Vagina (tissue), 2 donors: ENCODE measurements at regions not wholly inside any gene's neighbourhood (a gene's known extent, or its start where the extent isn't known, plus 50 kb on each side); places are given as distances from the start of the nearest gene placed in this dataset.

Experiments
- DNase-seq, 2 donors: peaks; one replicate each; pipeline ENCODE4 v3.0.0-alpha.2; 2017; ENCODE audit errors: extremely low spot score in 2 of 2
- H3K27ac ChIP-seq: fragments of 200-600 bp; sonication (generic); one replicate; pipeline ENCODE4 v1.5.1; 2019
- H3K27me3 ChIP-seq: fragments of 200-600 bp; sonication (generic); one replicate; pipeline ENCODE4 v1.5.1; 2019
- H3K36me3 ChIP-seq, 2 donors: fragments of 200-600 bp; sonication (generic); one replicate each; pipeline ENCODE4 v1.5.1; 2017 to 2019
- H3K4me1 ChIP-seq: fragments of 200-600 bp; sonication (generic); one replicate; pipeline ENCODE4 v1.5.1; 2019
- H3K4me3 ChIP-seq, 2 donors: fragments of 200-600 bp; sonication (generic); 1 replicate in 1 of 2; 2 replicates in 1 of 2; pipeline ENCODE4 v1.5.1; 2016 to 2019
- H3K9me3 ChIP-seq: fragments of 200-600 bp; sonication (generic); one replicate; pipeline ENCODE4 v1.5.1; 2019
- POLR2A ChIP-seq, 2 donors: fragments of 450-650 bp; IDR thresholded peaks; one replicate each; pipeline ENCODE4 v1.6.1; 2017; ENCODE audit warnings: antibody characterized with exemption in 2 of 2, mild to moderate bottlenecking in 2 of 2, moderate library complexity in 2 of 2
- POLR2AphosphoS5 ChIP-seq, 2 donors: sonication (generic); formaldehyde crosslinking; IDR thresholded peaks; one replicate each; pipeline ENCODE4 v1.9.0; 2017; ENCODE audit warnings: antibody characterized with exemption in 2 of 2, mild to moderate bottlenecking in 2 of 2, low read depth in 1 of 2; ENCODE audit not compliant: insufficient read depth in 1 of 2
- intact Hi-C: fragments of 100-400 bp; cut with DNase I; formaldehyde crosslinking; loops from one replicate; pipeline ENCODE4 v1.15.1; 2023
- TF ChIP-seq, protein P1 (sequence below), 3 experiments: fragments of 450-650 bp in 2 of 3; fragments of 200-600 bp in 1 of 3; sonication (generic) in 1 of 3; IDR thresholded peaks; one replicate each; pipeline ENCODE4 v1.5.1; 2017 to 2019; ENCODE audit warnings: antibody characterized with exemption in 3 of 3, mild to moderate bottlenecking in 2 of 3, moderate library complexity in 2 of 3

DNA sequence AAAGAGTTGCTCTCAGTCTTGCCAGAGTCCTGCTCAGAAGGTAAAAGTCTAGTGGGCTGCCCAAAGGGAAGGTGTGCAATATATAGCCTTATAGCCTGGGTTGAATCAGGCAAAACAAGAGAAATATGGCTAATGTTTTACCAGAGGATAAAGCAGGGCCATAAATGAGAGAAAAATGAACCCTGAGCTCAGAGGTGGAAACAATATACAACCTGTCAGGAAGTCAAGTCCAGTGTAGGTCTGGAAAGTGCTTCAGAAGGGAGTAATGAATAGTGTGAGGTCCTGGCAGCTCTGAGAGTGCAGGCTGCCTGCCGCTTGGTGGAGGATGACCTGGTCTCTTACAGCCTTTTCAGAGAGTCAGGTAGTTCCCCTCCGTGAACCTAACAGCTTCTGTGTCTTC, 177.8 kb upstream of the TNC start:
- TF ChIP-seq POLR2A (IDR thresholded peaks at IDR 0.05) (no peak), POLR2AphosphoS5 (IDR thresholded peaks at IDR 0.05; ENCODE audit: insufficient read depth in 1 of 2, low read depth in 1 of 2) (no peak)
- TF ChIP-seq, protein P1, sequence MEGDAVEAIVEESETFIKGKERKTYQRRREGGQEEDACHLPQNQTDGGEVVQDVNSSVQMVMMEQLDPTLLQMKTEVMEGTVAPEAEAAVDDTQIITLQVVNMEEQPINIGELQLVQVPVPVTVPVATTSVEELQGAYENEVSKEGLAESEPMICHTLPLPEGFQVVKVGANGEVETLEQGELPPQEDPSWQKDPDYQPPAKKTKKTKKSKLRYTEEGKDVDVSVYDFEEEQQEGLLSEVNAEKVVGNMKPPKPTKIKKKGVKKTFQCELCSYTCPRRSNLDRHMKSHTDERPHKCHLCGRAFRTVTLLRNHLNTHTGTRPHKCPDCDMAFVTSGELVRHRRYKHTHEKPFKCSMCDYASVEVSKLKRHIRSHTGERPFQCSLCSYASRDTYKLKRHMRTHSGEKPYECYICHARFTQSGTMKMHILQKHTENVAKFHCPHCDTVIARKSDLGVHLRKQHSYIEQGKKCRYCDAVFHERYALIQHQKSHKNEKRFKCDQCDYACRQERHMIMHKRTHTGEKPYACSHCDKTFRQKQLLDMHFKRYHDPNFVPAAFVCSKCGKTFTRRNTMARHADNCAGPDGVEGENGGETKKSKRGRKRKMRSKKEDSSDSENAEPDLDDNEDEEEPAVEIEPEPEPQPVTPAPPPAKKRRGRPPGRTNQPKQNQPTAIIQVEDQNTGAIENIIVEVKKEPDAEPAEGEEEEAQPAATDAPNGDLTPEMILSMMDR (IDR thresholded peaks at IDR 0.05): no peak

DNA sequence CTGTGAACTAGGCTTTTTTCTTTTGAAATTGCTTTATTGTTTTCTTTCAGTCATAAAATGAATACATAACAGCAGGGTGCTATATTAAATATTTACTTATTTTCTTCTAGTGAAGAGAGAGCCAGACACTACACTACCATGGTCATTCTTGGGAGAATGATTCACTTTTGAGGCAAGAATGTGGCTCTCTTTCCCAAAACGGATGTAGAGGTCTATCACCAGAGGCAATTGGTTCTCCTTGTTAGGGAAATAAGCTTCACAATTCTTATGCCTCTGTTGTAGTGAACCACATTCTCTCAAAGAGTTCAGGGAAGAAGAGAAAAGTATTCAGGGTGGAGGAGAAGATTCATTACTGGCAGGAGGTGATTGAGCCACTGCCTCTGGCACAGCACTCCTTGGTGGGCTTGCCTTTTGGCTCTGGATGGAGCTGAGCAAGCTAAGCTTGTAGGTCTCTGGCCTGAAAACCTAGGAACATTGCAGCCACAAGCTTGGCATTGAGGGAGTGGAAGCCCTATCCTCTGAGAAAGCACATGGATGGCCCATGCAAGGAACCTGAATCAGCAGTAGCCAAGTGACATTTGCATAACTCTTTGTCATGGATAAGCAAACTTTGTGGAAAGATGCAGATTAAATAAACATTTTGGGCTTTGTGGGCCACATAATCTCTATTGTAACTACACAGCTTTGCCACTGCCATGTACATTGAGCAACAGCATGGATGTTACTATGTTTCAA, 179.0 kb upstream of the TNC start:
- Histone ChIP-seq H3K9me3 (no peaks in the 10 kb centered on the region), H3K27me3 (no peaks in the 10 kb centered on the region), H3K4me1 (peaks cover 7% of the 10 kb centered on the region), H3K36me3 (no peaks in the 10 kb centered on the region), H3K4me3 (no peak overlapping the region), H3K27ac (no peak overlapping the region)
- no peak for TF ChIP-seq POLR2AphosphoS5 (IDR thresholded peaks at IDR 0.05; ENCODE audit: insufficient read depth in 1 of 2, low read depth in 1 of 2)
- TF ChIP-seq, protein P1 (IDR thresholded peaks at IDR 0.05): no peak
- intact Hi-C loops: no loop called here
- no peak for DNase-seq

More for the DNA sequence above, 177.8 kb upstream of the TNC start:
- DNase-seq: no peak
- intact Hi-C loops: no loop called here
- peaks cover 11% of the 10 kb centered on the region for H3K4me1 ChIP-seq
- no peaks in the 10 kb centered on the region for H3K36me3 ChIP-seq
- H3K27me3 ChIP-seq: no peaks in the 10 kb centered on the region
- H3K27ac ChIP-seq: no peak overlapping the region
- H3K9me3 ChIP-seq: no peaks in the 10 kb centered on the region
- H3K4me3 ChIP-seq: no peak overlapping the region

- no peak overlapping the region for H3K4me3 ChIP-seq
- H3K27me3 ChIP-seq: no peaks in the 10 kb centered on the region
- intact Hi-C loops: no loop called here
- no peak overlapping the region for H3K27ac ChIP-seq
- no peaks in the 10 kb centered on the region for H3K9me3 ChIP-seq
- TF ChIP-seq POLR2A (IDR thresholded peaks at IDR 0.05) (no peak), POLR2AphosphoS5 (IDR thresholded peaks at IDR 0.05; ENCODE audit: insufficient read depth in 1 of 2, low read depth in 1 of 2) (no peak)
- TF ChIP-seq, protein P1 (IDR thresholded peaks at IDR 0.05): no peak
- no peak for DNase-seq
- H3K4me1 ChIP-seq: no peaks in the 10 kb centered on the region
- H3K36me3 ChIP-seq: no peaks in the 10 kb centered on the region
Measured at GRCh38 chr9:115300116-115300515, 182.2 kb upstream of the TNC start.

DNA sequence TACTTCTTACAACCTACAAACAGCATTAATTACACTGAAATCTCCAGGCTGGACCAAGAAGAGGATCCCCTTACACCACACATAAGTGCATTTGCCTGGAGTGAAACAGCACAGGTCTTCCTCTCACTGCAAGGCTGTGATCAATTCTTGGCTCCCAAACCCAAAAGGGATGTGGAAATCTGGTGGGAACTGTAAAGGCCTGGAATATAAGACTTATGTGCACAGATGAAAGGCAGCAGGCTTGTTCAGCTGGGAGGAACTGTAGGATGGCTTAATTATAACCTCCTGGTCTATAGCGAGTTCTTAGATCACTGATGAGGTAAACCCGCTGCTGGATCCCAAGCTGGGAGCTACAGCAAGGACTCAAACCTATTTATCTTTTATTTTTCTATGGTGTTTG, 182.9 kb upstream of the TNC start:
- Histone ChIP-seq H3K36me3 (no peaks in the 10 kb centered on the region), H3K4me1 (no peaks in the 10 kb centered on the region), H3K4me3 (no peak overlapping the region), H3K27me3 (no peaks in the 10 kb centered on the region), H3K9me3 (no peaks in the 10 kb centered on the region), H3K27ac (no peak overlapping the region)
- intact Hi-C loops: no loop called here
- DNase-seq: no peak
- no peak for TF ChIP-seq POLR2AphosphoS5 (IDR thresholded peaks at IDR 0.05; ENCODE audit: insufficient read depth in 1 of 2, low read depth in 1 of 2)
- TF ChIP-seq, protein P1 (IDR thresholded peaks at IDR 0.05): no peak
- TF ChIP-seq POLR2A (IDR thresholded peaks at IDR 0.05): no peak

GRCh38 chr9:115301581-115301980, 183.6 kb upstream of the TNC start:
- Histone ChIP-seq H3K36me3 (no peaks in the 10 kb centered on the region), H3K4me1 (no peaks in the 10 kb centered on the region), H3K9me3 (no peaks in the 10 kb centered on the region), H3K27me3 (no peaks in the 10 kb centered on the region), H3K4me3 (no peak overlapping the region), H3K27ac (no peak overlapping the region)
- intact Hi-C loops: no loop called here
- TF ChIP-seq POLR2AphosphoS5 (IDR thresholded peaks at IDR 0.05; ENCODE audit: insufficient read depth in 1 of 2, low read depth in 1 of 2) (no peak), POLR2A (IDR thresholded peaks at IDR 0.05) (no peak)
- TF ChIP-seq, protein P1 (IDR thresholded peaks at IDR 0.05): no peak
- DNase-seq: no peak
